Peyer's patch (tissue), 4 donors: ENCODE measurements at regions not wholly inside any gene's neighbourhood (a gene's known extent, or its start where the extent isn't known, plus 50 kb on each side); places are given as distances from the start of the nearest gene placed in this dataset.

Experiments
- DNase-seq, 3 donors: peaks; one replicate each; pipeline ENCODE4 v3.0.0-alpha.2; 2017 to 2019
- H3K27ac ChIP-seq, 4 donors: fragments of 200-600 bp; sonication (generic); one replicate each; pipeline ENCODE4 v1.5.1; 2016 to 2019
- H3K27me3 ChIP-seq, 2 donors: fragments of 200-600 bp; sonication (generic); one replicate each; pipeline ENCODE4 v1.5.1; 2019
- H3K36me3 ChIP-seq, 3 donors: fragments of 200-600 bp; sonication (generic); one replicate each; pipeline ENCODE4 v1.5.1; 2016 to 2019
- H3K4me1 ChIP-seq, 4 donors: fragments of 200-600 bp; sonication (generic); one replicate each; pipeline ENCODE4 v1.5.1; 2016 to 2019
- H3K4me3 ChIP-seq, 4 donors: fragments of 200-600 bp; sonication (generic); 1 replicate in 3 of 4; 2 replicates in 1 of 4; pipeline ENCODE4 v1.5.1; 2016 to 2019; ENCODE audit warnings: mild to moderate bottlenecking in 1 of 4
- H3K9me3 ChIP-seq, 4 donors: fragments of 200-600 bp; sonication (generic); one replicate each; pipeline ENCODE4 v1.5.1; 2016 to 2019; ENCODE audit warnings: mild to moderate bottlenecking in 1 of 4
- CTCF ChIP-seq, 6 experiments: fragments of 450-650 bp in 4 of 6; fragments of 200-600 bp in 2 of 6; sonication (generic) in 1 of 6; IDR thresholded peaks; one replicate each; pipeline ENCODE4 v1.5.1; 2017 to 2019; ENCODE audit warnings: antibody characterized with exemption in 6 of 6, mild to moderate bottlenecking in 3 of 6, moderate library complexity in 1 of 6
- POLR2A ChIP-seq, 2 donors: fragments of 450-650 bp; IDR thresholded peaks; one replicate each; pipeline ENCODE4 v1.5.1; 2017; ENCODE audit warnings: antibody characterized with exemption in 2 of 2, mild to moderate bottlenecking in 2 of 2, moderate library complexity in 2 of 2

GRCh38 chr4:130851107-130851506 lies 1755.2 kb downstream of the C4orf33 start:
- Histone ChIP-seq H3K27me3 (no peaks in the 10 kb centered on the region), H3K27ac (no peak overlapping the region), H3K9me3 (no peaks in the 10 kb centered on the region), H3K4me3 (no peak overlapping the region), H3K4me1 (no peaks in the 10 kb centered on the region), H3K36me3 (no peaks in the 10 kb centered on the region)
- DNase-seq: no peak
- TF ChIP-seq CTCF (IDR thresholded peaks at IDR 0.05) (no peak), POLR2A (IDR thresholded peaks at IDR 0.05) (no peak)

GRCh38 chr4:130851932-130852331 lies 1756.0 kb downstream of the C4orf33 start:
- no peak for TF ChIP-seq POLR2A (IDR thresholded peaks at IDR 0.05)
- TF ChIP-seq CTCF (IDR thresholded peaks at IDR 0.05): no peak
- H3K4me1 ChIP-seq: no peaks in the 10 kb centered on the region
- H3K27me3 ChIP-seq: no peaks in the 10 kb centered on the region
- no peak for DNase-seq
- H3K4me3 ChIP-seq: no peak overlapping the region
- no peaks in the 10 kb centered on the region for H3K36me3 ChIP-seq
- no peaks in the 10 kb centered on the region for H3K9me3 ChIP-seq
- H3K27ac ChIP-seq: no peak overlapping the region

GRCh38 chr4:130855533-130855932 lies 1759.6 kb downstream of the C4orf33 start:
- Histone ChIP-seq H3K27ac (no peak overlapping the region), H3K36me3 (no peaks in the 10 kb centered on the region), H3K27me3 (no peaks in the 10 kb centered on the region), H3K4me3 (no peak overlapping the region), H3K4me1 (no peaks in the 10 kb centered on the region), H3K9me3 (no peaks in the 10 kb centered on the region)
- TF ChIP-seq POLR2A (IDR thresholded peaks at IDR 0.05): no peak
- TF ChIP-seq CTCF (IDR thresholded peaks at IDR 0.05): no peak
- DNase-seq: no peak

GRCh38 chr4:130859991-130860390 lies 1764.0 kb downstream of the C4orf33 start:
- Histone ChIP-seq H3K4me3 (no peak overlapping the region), H3K36me3 (no peaks in the 10 kb centered on the region), H3K4me1 (no peaks in the 10 kb centered on the region), H3K27ac (no peak overlapping the region), H3K9me3 (no peaks in the 10 kb centered on the region), H3K27me3 (no peaks in the 10 kb centered on the region)
- DNase-seq: no peak
- TF ChIP-seq POLR2A (IDR thresholded peaks at IDR 0.05): no peak
- TF ChIP-seq CTCF (IDR thresholded peaks at IDR 0.05): no peak

- Histone ChIP-seq H3K27ac (no peak overlapping the region), H3K27me3 (no peaks in the 10 kb centered on the region), H3K4me3 (no peak overlapping the region)
Measured at GRCh38 chr4:130896920-130897319, 1801.0 kb downstream of the C4orf33 start.

More at GRCh38 chr4:130896920-130897319, 1801.0 kb downstream of the C4orf33 start:
- no peak for DNase-seq
- no peaks in the 10 kb centered on the region for H3K9me3 ChIP-seq
- no peaks in the 10 kb centered on the region for H3K4me1 ChIP-seq
- TF ChIP-seq CTCF (IDR thresholded peaks at IDR 0.05): no peak
- no peak for TF ChIP-seq POLR2A (IDR thresholded peaks at IDR 0.05)
- no peaks in the 10 kb centered on the region for H3K36me3 ChIP-seq
